C4-2B (cell line): ENCODE measurements at regions not wholly inside any gene's neighbourhood (a gene's known extent, or its start where the extent isn't known, plus 50 kb on each side); places are given as distances from the start of the nearest gene placed in this dataset.

Experiments used
- H3K27ac ChIP-seq: fragments of 450-650 bp; 2 replicates; pipeline ENCODE4 v1.5.1; 2017
- CTCF ChIP-seq: fragments of 450-650 bp; conservative IDR thresholded peaks from 2 replicates; pipeline ENCODE4 v1.5.1; 2017; ENCODE audit warnings: mild to moderate bottlenecking
- ZFX ChIP-seq: fragments of 450-650 bp; IDR thresholded peaks from 2 replicates; pipeline ENCODE4 v1.6.1; 2017

- TF ChIP-seq ZFX: no peak
- no peak for TF ChIP-seq CTCF
- no peak overlapping the region for H3K27ac ChIP-seq
Measured at GRCh38 chr2:129205766-129206165, 773.7 kb upstream of the RAB6C start.

- H3K27ac ChIP-seq: no peak overlapping the region
- no peak for TF ChIP-seq ZFX
- TF ChIP-seq CTCF: no peak
Measured at GRCh38 chr2:129212299-129212958, 767.0 kb upstream of the RAB6C start.

- TF ChIP-seq CTCF (no peak), ZFX (no peak)
- no peak overlapping the region for H3K27ac ChIP-seq
Measured at GRCh38 chr2:129224022-129224421, 755.4 kb upstream of the RAB6C start.

- H3K27ac ChIP-seq: no peak overlapping the region
- no peak for TF ChIP-seq CTCF
- no peak for TF ChIP-seq ZFX
Measured at GRCh38 chr2:129224486-129224885, 755.0 kb upstream of the RAB6C start.

GRCh38 chr2:129229196-129229595 lies 750.3 kb upstream of the RAB6C start:
- TF ChIP-seq CTCF: no peak
- no peak for TF ChIP-seq ZFX

GRCh38 chr2:129229830-129230441 lies 749.5 kb upstream of the RAB6C start:
- no peak for TF ChIP-seq ZFX
- no peak for TF ChIP-seq CTCF
- H3K27ac ChIP-seq: no peak overlapping the region

More at GRCh38 chr2:129229196-129229595, 750.3 kb upstream of the RAB6C start:
- H3K27ac ChIP-seq: no peak overlapping the region

- no peak for TF ChIP-seq ZFX
- H3K27ac ChIP-seq: no peak overlapping the region
Measured at GRCh38 chr2:129231924-129232323, 747.5 kb upstream of the RAB6C start.

GRCh38 chr2:129233166-129233565 lies 746.3 kb upstream of the RAB6C start:
- TF ChIP-seq ZFX (no peak), CTCF (no peak)
- H3K27ac ChIP-seq: no peak overlapping the region
